GM18873 (cell line): ENCODE measurements at regions not wholly inside any gene's neighbourhood (a gene's known extent, or its start where the extent isn't known, plus 50 kb on each side); places are given as distances from the start of the nearest gene placed in this dataset.

Experiments used
- ATAC-seq: cut with Tn5 transposase; IDR thresholded peaks from one replicate; pipeline ENCODE4 v1.9.1; 2021; ENCODE audit warnings: mild to moderate bottlenecking, moderate library complexity, moderate number of reproducible peaks; ENCODE audit not compliant: unreplicated experiment, low FRiP score

- ATAC-seq = no peak
These were observed 214.4 kb downstream of the ETS1 start for GRCh38 chr11:128372977-128373376.

GRCh38 chr11:128367573-128367972 is 219.8 kb downstream of the ETS1 start:
- no peak for ATAC-seq

- ATAC-seq = no peak
These were observed 222.3 kb downstream of the ETS1 start for GRCh38 chr11:128365044-128365443.

GRCh38 chr11:128361451-128362020 is 225.8 kb downstream of the ETS1 start:
- no peak for ATAC-seq

- no peak for ATAC-seq
These were observed 227.8 kb downstream of the ETS1 start for GRCh38 chr11:128359515-128359914.

- ATAC-seq = no peak
These were observed 230.3 kb downstream of the ETS1 start for GRCh38 chr11:128357073-128357472.

- no peak for ATAC-seq
These were observed 231.8 kb downstream of the ETS1 start for GRCh38 chr11:128355558-128355957.

GRCh38 chr11:128354476-128354875 is 232.9 kb downstream of the ETS1 start:
- ATAC-seq = no peak

- no peak for ATAC-seq
These were observed 236.2 kb downstream of the ETS1 start for GRCh38 chr11:128351168-128351567.

GRCh38 chr11:128349650-128350299 is 237.6 kb downstream of the ETS1 start:
- no peak for ATAC-seq

- ATAC-seq = no peak
These were observed 240.6 kb downstream of the ETS1 start for GRCh38 chr11:128346804-128347203.

GRCh38 chr11:128345316-128345715 is 242.0 kb downstream of the ETS1 start:
- no peak for ATAC-seq

- no peak for ATAC-seq
These were observed 243.5 kb downstream of the ETS1 start for GRCh38 chr11:128343870-128344269.

GRCh38 chr11:128343135-128343514 is 244.2 kb downstream of the ETS1 start:
- ATAC-seq = no peak

GRCh38 chr11:128342511-128343134 is 244.7 kb downstream of the ETS1 start:
- ATAC-seq = peak; percentile 95

- ATAC-seq = no peak
These were observed 245.8 kb downstream of the ETS1 start for GRCh38 chr11:128341280-128342248.

GRCh38 chr11:128339792-128340191 is 247.6 kb downstream of the ETS1 start:
- ATAC-seq = no peak

GRCh38 chr11:128338811-128339210 is 248.5 kb downstream of the ETS1 start:
- ATAC-seq = no peak

- ATAC-seq = no peak
These were observed 251.2 kb downstream of the ETS1 start for GRCh38 chr11:128336203-128336602.

GRCh38 chr11:128335729-128336128 is 251.6 kb downstream of the ETS1 start:
- ATAC-seq = no peak
